HCT116 (cell line): ENCODE measurements at regions not wholly inside any gene's neighbourhood (a gene's known extent, or its start where the extent isn't known, plus 50 kb on each side); places are given as distances from the start of the nearest gene placed in this dataset.

Experiments used
- ATAC-seq: fragments of 200-7000 bp; cut with Tn5 transposase; 2 replicates; pipeline ENCODE4 v1.9.1; 2020; ENCODE audit warnings: mild to moderate bottlenecking, moderate library complexity
- BruUV-seq: library from RNA; stranded (reverse); fragments of 400-500 nt; replicated peaks from 2 replicates; lab custom pipeline; 2021; lab: Mats Ljungman, UMichigan
- CTCF ChIA-PET: fragments of 300-600 bp; sonication (Branson Sonifier 250); formaldehyde crosslinking; loops from one replicate; lab custom pipeline; 2021; ENCODE audit warnings: antibody characterized with exemption; lab: Charles Lee
- POLR2A ChIA-PET: fragments of 300-600, 350-600 bp; sonication (Branson Sonifier 250); formaldehyde crosslinking; loops from one replicate; lab custom pipeline; 2021; ENCODE audit warnings: antibody characterized with exemption; lab: Charles Lee
- RAD21 ChIA-PET, 2 experiments: fragments of 300-600 bp; sonication (Branson Sonifier 250); formaldehyde crosslinking; loops; one replicate each; lab custom pipeline; 2023; ENCODE audit warnings: low total read pairs in 2 of 2; ENCODE audit not compliant: uncharacterized antibody in 2 of 2, unreplicated experiment in 2 of 2, low non-redundant PET in 1 of 2; lab: Charles Lee
- DNase-seq: peaks from one replicate; pipeline ENCODE4 v3.0.0-alpha.2; 2010; ENCODE audit warnings: low read depth, low spot score
- H2AFZ ChIP-seq: fragments of 200-600 bp; shearing (Covaris generic), sonication (generic); 2 replicates; pipeline ENCODE4 v1.6.1; 2017; ENCODE audit warnings: low read depth, mixed run types, mixed read lengths, antibody characterized with exemption, low read length; ENCODE audit not compliant: poor library complexity, severe bottlenecking
- H3K27ac ChIP-seq: 2 replicates; pipeline ENCODE4 v1.5.1; 2012; ENCODE audit warnings: low read depth, low read length
- H3K27me3 ChIP-seq: fragments of 200-600 bp; sonication (generic); 2 replicates; pipeline ENCODE4 v1.6.1; 2016; ENCODE audit warnings: mixed run types, low read length, mixed read lengths; ENCODE audit not compliant: insufficient read depth
- H3K36me3 ChIP-seq, 2 experiments: fragments of 200-500 bp in 1 of 2; fragments of 200-600 bp in 1 of 2; sonication (Bioruptor generic) in 1 of 2; sonication (generic) in 1 of 2; 2 replicates each; pipeline versions ENCODE4 v1.5.1 to v1.6.1; 2014 to 2016; ENCODE audit warnings: low read length in 2 of 2, inconsistent platforms in 1 of 2, mixed read lengths in 1 of 2, mixed run types in 1 of 2; ENCODE audit not compliant: insufficient read depth in 2 of 2, control insufficient read depth in 1 of 2
- H3K4me1 ChIP-seq, 2 experiments: fragments of 200-600 bp in 1 of 2; sonication (generic) in 1 of 2; 2 replicates each; pipeline versions ENCODE4 v1.5.1 to v1.6.1; 2012 to 2017; ENCODE audit warnings: low read length in 2 of 2, inconsistent platforms in 1 of 2, mild to moderate bottlenecking in 1 of 2, mixed read lengths in 1 of 2, mixed run types in 1 of 2, moderate library complexity in 1 of 2; ENCODE audit not compliant: insufficient read depth in 2 of 2, control insufficient read depth in 1 of 2
- H3K4me2 ChIP-seq: fragments of 200-600 bp; sonication (generic); 2 replicates; pipeline ENCODE4 v1.6.1; 2017; ENCODE audit warnings: mixed run types, low read length, mixed read lengths
- H3K4me3 ChIP-seq, 2 experiments: fragments of 200-600 bp in 1 of 2; sonication (generic) in 1 of 2; replicated peaks in 1 of 2; 2 replicates each; pipeline ENCODE4 v1.5.1; 2011 to 2016; ENCODE audit warnings: low read length in 2 of 2, control low read depth in 1 of 2, low read depth in 1 of 2, mild to moderate bottlenecking in 1 of 2, mixed read lengths in 1 of 2, mixed run types in 1 of 2
- H3K79me2 ChIP-seq: fragments of 200-600 bp; sonication (generic); 2 replicates; pipeline ENCODE4 v1.6.1; 2017; ENCODE audit warnings: mild to moderate bottlenecking, mixed run types, low read length, moderate library complexity, mixed read lengths; ENCODE audit not compliant: insufficient read depth
- H3K9ac ChIP-seq: fragments of 200-600 bp; sonication (generic); 2 replicates; pipeline ENCODE4 v1.6.1; 2016; ENCODE audit warnings: low read length, mixed read lengths
- H3K9me2 ChIP-seq: fragments of 200-600 bp; sonication (generic), shearing (Covaris generic); 2 replicates; pipeline ENCODE4 v1.6.1; 2017; ENCODE audit warnings: mixed run types, mild to moderate bottlenecking, moderate library complexity; ENCODE audit not compliant: insufficient read depth
- H3K9me3 ChIP-seq, 2 experiments: fragments of 200-500 bp in 1 of 2; fragments of 200-600 bp in 1 of 2; sonication (Bioruptor generic) in 1 of 2; sonication (generic) in 1 of 2; 2 replicates each; pipeline ENCODE4 v1.6.1; 2014 to 2017; ENCODE audit warnings: low read length in 2 of 2, mixed read lengths in 2 of 2, inconsistent platforms in 1 of 2, low read depth in 1 of 2, mild to moderate bottlenecking in 1 of 2, mixed run types in 1 of 2, moderate library complexity in 1 of 2; ENCODE audit not compliant: control insufficient read depth in 1 of 2, insufficient read depth in 1 of 2
- H4K20me1 ChIP-seq: fragments of 200-600 bp; sonication (generic), shearing (Covaris generic); 2 replicates; pipeline ENCODE4 v1.6.1; 2017; ENCODE audit warnings: mixed run types, mild to moderate bottlenecking, moderate library complexity; ENCODE audit not compliant: insufficient read depth
- CTCF ChIP-seq, 3 experiments: fragments of 200-600 bp in 1 of 3; sonication (generic) in 1 of 3; IDR thresholded peaks in 2 of 3; conservative IDR thresholded peaks in 1 of 3; 2 replicates each; pipeline ENCODE4 v1.5.1; 2012 to 2017; ENCODE audit warnings: low read depth in 2 of 3, low read length in 2 of 3, antibody characterized with exemption in 1 of 3, borderline replicate concordance in 1 of 3, control low read depth in 1 of 3, mild to moderate bottlenecking in 1 of 3, mixed read lengths in 1 of 3, mixed run types in 1 of 3, moderate library complexity in 1 of 3; ENCODE audit not compliant: insufficient read depth in 1 of 3
- EGR1 ChIP-seq: IDR thresholded peaks from 2 replicates; pipeline ENCODE4 v1.6.1; 2012; ENCODE audit warnings: low read depth
- ELF1 ChIP-seq: IDR thresholded peaks from 2 replicates; pipeline ENCODE4 v1.6.1; 2012; ENCODE audit warnings: low read depth, borderline replicate concordance
- EZH2 ChIP-seq: fragments of 200-600 bp; sonication (generic); IDR thresholded peaks from 2 replicates; pipeline ENCODE4 v1.6.1; 2017; ENCODE audit warnings: antibody characterized with exemption, mixed run types
- EZH2phosphoT487 ChIP-seq: fragments of 200-600 bp; IDR thresholded peaks from 2 replicates; pipeline ENCODE4 v1.6.1; 2018; ENCODE audit warnings: antibody characterized with exemption, borderline replicate concordance
- FOSL1 ChIP-seq: IDR thresholded peaks from 2 replicates; pipeline ENCODE4 v1.6.1; 2012; ENCODE audit warnings: low read depth
- JUND ChIP-seq: IDR thresholded peaks from 2 replicates; pipeline ENCODE4 v1.6.1; 2012
- MAX ChIP-seq: IDR thresholded peaks from 2 replicates; pipeline ENCODE4 v1.6.1; 2012
- POLR2A ChIP-seq: IDR thresholded peaks from 2 replicates; pipeline ENCODE4 v1.7.0; 2011; ENCODE audit warnings: borderline replicate concordance; ENCODE audit not compliant: insufficient read depth, insufficient read length; ENCODE audit errors: extremely low read depth
- POLR2AphosphoS5 ChIP-seq: IDR thresholded peaks from 2 replicates; pipeline ENCODE4 v1.6.1; 2011; ENCODE audit warnings: mild to moderate bottlenecking, low read depth, low read length, moderate library complexity
- RAD21 ChIP-seq: IDR thresholded peaks from 2 replicates; pipeline ENCODE4 v1.6.1; 2012; ENCODE audit warnings: low read depth, mild to moderate bottlenecking
- SRF ChIP-seq: IDR thresholded peaks from 2 replicates; pipeline ENCODE4 v1.6.1; 2012; ENCODE audit warnings: low read depth
- TCF7L2 ChIP-seq: IDR thresholded peaks from 2 replicates; pipeline ENCODE4 v1.7.0; 2011; ENCODE audit warnings: borderline replicate concordance, inconsistent platforms; ENCODE audit not compliant: insufficient read depth, insufficient read length; ENCODE audit errors: extremely low read depth
- YY1 ChIP-seq: IDR thresholded peaks from 2 replicates; pipeline ENCODE4 v1.6.1; 2011; ENCODE audit warnings: low read length, low read depth, moderate library complexity, mild to moderate bottlenecking; ENCODE audit not compliant: insufficient replicate concordance; ENCODE audit errors: extremely low read depth
- ZBTB33 ChIP-seq: IDR thresholded peaks from 2 replicates; pipeline ENCODE4 v1.6.1; 2011; ENCODE audit warnings: mild to moderate bottlenecking, low read length, moderate library complexity; ENCODE audit not compliant: insufficient replicate concordance; ENCODE audit errors: extremely low read depth
- ZFX ChIP-seq: fragments of 450-650 bp; IDR thresholded peaks from 2 replicates; pipeline ENCODE4 v1.6.1; 2017
- intact Hi-C: fragments of 100-400 bp; cut with micrococcal nuclease; formaldehyde crosslinking; loops from 2 replicates; pipeline ENCODE4 v1.10.0; 2022

- Histone ChIP-seq H3K9me2 (no peaks in the 10 kb centered on the region), H3K4me3 (no peak overlapping the region), H2AFZ (no peak overlapping the region), H4K20me1 (no peaks in the 10 kb centered on the region), H3K4me1 (no peaks in the 10 kb centered on the region), H3K27ac (no peak overlapping the region), H3K9me3 (no peaks in the 10 kb centered on the region), H3K79me2 (no peaks in the 10 kb centered on the region), H3K4me2 (no peak overlapping the region), H3K9ac (no peak overlapping the region), H3K36me3 (no peaks in the 10 kb centered on the region), H3K27me3 (0 out of 2 replicates have a peak, but pooled peaks cover 6% of the 10 kb centered on the region)
- intact Hi-C loops: no loop called here
- DNase-seq: no peak
- ChIA-PET CTCF (no interaction called here), POLR2A (no interaction called here), RAD21 (no interaction called here)
- no peak for ATAC-seq
- no TSS peak for BruUV-seq
- TF ChIP-seq JUND (no peak), RAD21 (no peak), TCF7L2 (no peak), POLR2AphosphoS5 (no peak), MAX (no peak), ELF1 (no peak), EZH2 (no peak), FOSL1 (no peak), POLR2A (no peak), ZBTB33 (no peak), SRF (no peak), CTCF (IDR thresholded peaks at IDR 0.05 in 2 of 3, conservative IDR thresholded peaks at IDR 0.05 in 1 of 3; ENCODE audit: borderline replicate concordance in 1 of 3, insufficient read depth in 1 of 3, low read depth in 2 of 3, low read length in 2 of 3) (no peak), EGR1 (no peak), EZH2phosphoT487 (no peak), YY1 (no peak), ZFX (no peak)
Observed at GRCh38 chr7:136030330-136030729, 53.2 kb upstream of the MTPN start.
